GM08714 (cell line): ENCODE measurements at regions not wholly inside any gene's neighbourhood (a gene's known extent, or its start where the extent isn't known, plus 50 kb on each side); places are given as distances from the start of the nearest gene placed in this dataset.
"Not testable (repeated sequence)": the region's sequence is repeated elsewhere in the genome, so short reads cannot be mapped to it uniquely, and the experiment has no call there.

Source experiments
- H3K4me3 ChIP-seq: fragments of 200-500 bp; sonication (Bioruptor generic); 2 replicates; pipeline ENCODE4 v1.5.1; 2014; ENCODE audit warnings: mild to moderate bottlenecking, low read length, inconsistent platforms
- ZNF274 ChIP-seq: IDR thresholded peaks from 2 replicates; pipeline ENCODE4 v1.6.1; 2012; ENCODE audit warnings: mild to moderate bottlenecking, low read depth, low read length

GRCh38 chr12:72793796-72794195, 521.6 kb downstream of the TRHDE start:
- no peak for TF ChIP-seq ZNF274
- H3K4me3 ChIP-seq: no peak overlapping the region

DNA sequence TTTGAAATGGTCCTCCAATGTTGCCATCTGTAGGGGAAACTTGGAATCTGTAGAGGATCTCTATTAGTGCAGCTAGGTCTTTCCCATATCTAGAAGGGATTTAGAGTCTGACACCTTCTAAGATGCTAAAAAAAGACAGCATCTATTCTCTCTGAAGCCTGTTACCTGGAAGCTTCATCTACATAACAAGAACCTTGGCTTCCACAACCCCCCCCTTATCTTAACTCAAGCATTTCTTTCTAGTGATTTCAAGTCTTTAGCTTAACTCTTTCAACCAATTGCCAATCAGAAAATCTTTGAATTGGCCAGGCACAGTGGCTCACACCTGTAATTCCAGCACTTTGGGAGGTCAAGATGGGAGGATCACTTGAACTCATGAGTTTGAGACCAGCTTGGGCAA, 543.3 kb downstream of the TRHDE start:
- H3K4me3 ChIP-seq: no peak overlapping the region
- no peak for TF ChIP-seq ZNF274

- TF ChIP-seq ZNF274: no peak
- H3K4me3 ChIP-seq: no peak overlapping the region
Observed at GRCh38 chr12:72828662-72829324, 556.6 kb downstream of the TRHDE start.

GRCh38 chr12:72829838-72830237, 557.7 kb downstream of the TRHDE start:
- TF ChIP-seq ZNF274: no peak
- H3K4me3 ChIP-seq: no peak overlapping the region

DNA sequence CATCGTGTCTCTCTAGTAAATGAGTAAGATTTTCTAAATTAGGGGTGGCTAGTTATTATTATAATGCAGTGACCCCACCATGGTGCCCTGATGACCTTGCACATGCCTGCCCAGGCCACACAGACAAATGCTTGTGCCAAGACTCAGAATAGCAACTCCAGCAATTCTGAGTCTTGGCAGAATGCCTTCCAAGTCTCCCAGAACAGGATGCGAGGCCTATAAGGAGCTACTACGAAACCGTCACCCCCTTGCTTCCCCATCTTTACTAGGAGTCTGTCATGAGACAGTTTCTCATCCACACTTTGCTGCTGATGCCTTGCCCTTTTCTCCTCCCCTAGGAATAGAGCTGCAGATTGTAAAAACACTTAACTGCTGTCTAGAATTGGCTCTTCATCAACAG, 559.9 kb downstream of the TRHDE start:
- no peak overlapping the region for H3K4me3 ChIP-seq
- TF ChIP-seq ZNF274: no peak

- no peak overlapping the region for H3K4me3 ChIP-seq
- TF ChIP-seq ZNF274: no peak
Observed at GRCh38 chr12:72836194-72836593, 564.0 kb downstream of the TRHDE start.

- TF ChIP-seq ZNF274: no peak
- H3K4me3 ChIP-seq: no peak overlapping the region
Observed at GRCh38 chr12:72839696-72840095, 567.5 kb downstream of the TRHDE start.

- no peak overlapping the region for H3K4me3 ChIP-seq
- TF ChIP-seq ZNF274: no peak
Observed at GRCh38 chr12:72863671-72864070, 591.5 kb downstream of the TRHDE start.

- TF ChIP-seq ZNF274: no peak
- no peak overlapping the region for H3K4me3 ChIP-seq
Observed at GRCh38 chr12:72865921-72866320, 593.8 kb downstream of the TRHDE start.

- no peak overlapping the region for H3K4me3 ChIP-seq
Observed at GRCh38 chr12:72869024-72869423, 596.9 kb downstream of the TRHDE start.

GRCh38 chr12:72872238-72872887, 600.2 kb downstream of the TRHDE start:
- TF ChIP-seq ZNF274: no peak
- H3K4me3 ChIP-seq: no peak overlapping the region

More at GRCh38 chr12:72869024-72869423, 596.9 kb downstream of the TRHDE start:
- TF ChIP-seq ZNF274: no peak

DNA sequence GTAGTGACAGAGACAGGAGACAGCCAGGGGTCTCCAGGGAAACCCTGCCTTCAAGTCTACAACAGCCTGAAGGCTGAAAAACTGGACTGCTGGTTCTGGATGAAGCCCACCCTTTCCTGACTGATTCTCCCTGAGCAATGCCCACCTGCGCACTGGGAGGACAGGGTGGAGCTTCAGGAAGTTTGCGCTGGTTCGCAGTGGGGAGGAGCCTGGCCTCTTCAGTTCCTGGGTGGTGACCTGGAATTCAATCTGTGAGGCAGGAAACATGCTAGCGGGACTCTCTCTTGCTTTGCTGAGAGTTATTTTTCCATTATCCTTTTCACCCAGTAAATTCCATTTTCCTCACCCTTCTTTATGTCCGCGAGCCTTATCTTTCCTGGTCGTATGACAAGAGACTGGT, 600.8 kb downstream of the TRHDE start:
- no peak for TF ChIP-seq ZNF274
- no peak overlapping the region for H3K4me3 ChIP-seq

GRCh38 chr12:72876092-72876491, 603.9 kb downstream of the TRHDE start:
- no peak overlapping the region for H3K4me3 ChIP-seq
- no peak for TF ChIP-seq ZNF274

GRCh38 chr12:72888693-72889092, 616.5 kb downstream of the TRHDE start:
- no peak overlapping the region for H3K4me3 ChIP-seq
- no peak for TF ChIP-seq ZNF274

DNA sequence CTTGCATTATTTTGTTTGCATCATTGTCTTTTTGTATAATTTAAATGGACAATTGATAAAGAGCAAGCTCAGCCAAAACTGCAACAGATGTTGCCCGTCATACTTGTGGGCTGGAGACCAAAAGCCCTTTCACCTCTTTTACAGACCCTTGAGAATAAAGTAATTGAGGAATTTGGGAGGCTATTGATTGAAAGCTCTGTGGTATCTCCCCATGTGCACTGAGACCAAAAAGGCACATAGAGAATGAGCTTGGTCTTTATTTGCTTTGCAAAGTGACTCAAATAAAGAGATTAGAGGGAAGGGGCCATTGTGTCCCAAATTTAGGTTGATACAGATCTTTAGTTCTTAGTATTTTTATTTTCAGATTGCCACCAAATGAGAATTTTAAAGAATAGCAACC, 617.6 kb downstream of the TRHDE start:
- H3K4me3 ChIP-seq: no peak overlapping the region
- TF ChIP-seq ZNF274: no peak

DNA sequence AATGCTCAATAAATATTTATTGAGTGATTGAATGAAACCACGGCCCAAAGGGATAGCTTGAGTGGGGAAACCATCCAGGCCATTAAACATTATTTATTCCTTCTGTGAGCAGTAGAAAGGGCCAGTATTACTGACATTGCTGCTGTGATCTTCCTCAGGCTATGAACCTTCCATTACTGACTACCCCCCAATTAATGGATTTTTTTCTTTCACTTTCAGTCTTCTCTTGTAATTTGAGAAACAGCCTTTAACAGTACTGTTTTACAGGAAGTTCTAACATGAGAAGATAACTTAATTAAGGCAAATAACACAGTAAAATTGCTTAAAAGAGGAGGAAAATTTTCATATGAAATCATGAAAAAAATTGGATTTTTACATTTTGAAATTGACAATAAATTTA, 629.5 kb downstream of the TRHDE start:
- H3K4me3 ChIP-seq: no peak overlapping the region
- TF ChIP-seq ZNF274: no peak

DNA sequence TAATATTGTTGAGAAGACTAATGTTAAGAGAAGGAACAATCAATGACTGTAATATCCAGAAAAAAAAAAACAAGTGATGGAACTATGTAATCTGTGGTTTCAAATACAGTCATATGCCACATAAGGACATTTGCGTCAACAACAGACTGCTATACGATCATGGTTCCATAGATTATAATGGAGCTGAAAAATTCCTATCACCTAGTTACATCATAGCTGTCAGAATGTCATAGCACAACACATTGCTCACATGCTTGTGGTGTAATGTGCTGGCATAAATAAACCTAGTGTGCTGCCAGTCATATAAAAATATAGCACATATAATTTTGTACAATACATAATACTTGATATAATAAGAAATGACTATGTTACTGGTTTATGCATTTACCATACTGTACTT, 653.5 kb downstream of the TRHDE start:
- no peak overlapping the region for H3K4me3 ChIP-seq
- TF ChIP-seq ZNF274: no peak

DNA sequence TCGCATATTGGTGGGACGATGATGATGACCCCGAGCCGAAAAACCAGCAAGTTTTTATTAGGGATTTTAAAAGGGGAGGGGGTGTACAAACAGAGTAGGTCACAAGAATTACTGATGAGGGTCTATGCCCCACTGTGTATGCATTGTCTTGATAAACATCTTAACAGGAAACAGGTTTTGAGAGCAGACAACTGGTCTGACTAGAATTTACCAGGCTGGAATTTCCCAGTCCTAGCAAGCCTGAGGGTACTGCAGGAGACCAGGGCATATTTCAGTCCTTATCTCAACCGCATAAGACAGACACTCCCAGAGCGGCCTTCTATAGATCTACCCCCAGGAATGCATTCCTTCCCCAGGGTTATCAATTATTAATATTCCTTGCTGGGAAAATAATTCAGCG, 659.7 kb downstream of the TRHDE start:
- H3K4me3 ChIP-seq: not testable (repeated sequence)
